HepG2 (cell line): ENCODE measurements at regions not wholly inside any gene's neighbourhood (a gene's known extent, or its start where the extent isn't known, plus 50 kb on each side); places are given as distances from the start of the nearest gene placed in this dataset.

Source experiments
- ATF7 ChIP-seq, 2 experiments: fragments of 450-650 bp in 1 of 2; sonication (generic) in 1 of 2; formaldehyde crosslinking in 1 of 2; IDR thresholded peaks; 2 replicates each; pipeline versions ENCODE4 v1.4.0 to v1.6.1; 2016 to 2020; ENCODE audit warnings: antibody characterized with exemption in 1 of 2, mild to moderate bottlenecking in 1 of 2, missing genetic modification reagents in 1 of 2
- GFI1 ChIP-seq: sonication (generic); formaldehyde crosslinking; IDR thresholded peaks from 2 replicates; pipeline ENCODE4 v1.5.0; 2020; ENCODE audit warnings: missing genetic modification reagents, mild to moderate bottlenecking, borderline replicate concordance
- HNF4A ChIP-seq: sonication (generic); formaldehyde crosslinking; IDR thresholded peaks from 2 replicates; pipeline ENCODE4 v1.4.0; 2020; ENCODE audit warnings: missing genetic modification reagents
- MAFK ChIP-seq, 2 experiments: IDR thresholded peaks in 1 of 2; conservative IDR thresholded peaks in 1 of 2; 2 replicates each; pipeline ENCODE4 v1.6.1; 2011; ENCODE audit warnings: improper control_type of control experiment in 2 of 2, low read length in 2 of 2
- MIXL1 ChIP-seq: IDR thresholded peaks from 2 replicates; pipeline ENCODE4 v1.6.1; 2016
- MYC ChIP-seq: sonication (generic); formaldehyde crosslinking; IDR thresholded peaks from 2 replicates; pipeline ENCODE4 v1.9.0; 2021; ENCODE audit warnings: missing genetic modification reagents, borderline replicate concordance
- NFE2L2 ChIP-seq: fragments of 150-350 bp; IDR thresholded peaks from 2 replicates; pipeline ENCODE4 v1.6.1; 2014; ENCODE audit warnings: low read length
- NR2F6 ChIP-seq, 2 experiments: IDR thresholded peaks; 2 replicates each; pipeline ENCODE4 v1.6.1; 2016; ENCODE audit warnings: antibody characterized with exemption in 1 of 2, mild to moderate bottlenecking in 1 of 2
- RFX5 ChIP-seq: IDR thresholded peaks from 2 replicates; pipeline ENCODE4 v1.6.1; 2011; ENCODE audit warnings: low read depth, low read length, improper control_type of control experiment
- RXRB ChIP-seq: IDR thresholded peaks from 2 replicates; pipeline ENCODE4 v1.6.1; 2016; ENCODE audit warnings: borderline replicate concordance, missing genetic modification reagents, missing compliant biosample characterization
- SMC3 ChIP-seq: IDR thresholded peaks from 2 replicates; pipeline ENCODE4 v1.6.1; 2011; ENCODE audit warnings: low read length, improper control_type of control experiment
- SP4 ChIP-seq: sonication (generic); formaldehyde crosslinking; IDR thresholded peaks from 2 replicates; pipeline ENCODE4 v1.8.1; 2023; ENCODE audit warnings: mild to moderate bottlenecking, missing genetic modification reagents
- ZBTB7B ChIP-seq: sonication (generic); formaldehyde crosslinking; IDR thresholded peaks from 2 replicates; pipeline ENCODE4 v1.4.0; 2020; ENCODE audit warnings: missing genetic modification reagents
- ZFP37 ChIP-seq: sonication (generic); formaldehyde crosslinking; IDR thresholded peaks from 2 replicates; pipeline ENCODE4 v1.4.0; 2020; ENCODE audit warnings: missing genetic modification reagents, borderline replicate concordance
- ZFY ChIP-seq: sonication (generic); formaldehyde crosslinking; IDR thresholded peaks from 2 replicates; pipeline ENCODE4 v1.4.0; 2020; ENCODE audit warnings: missing genetic modification reagents
- ZNF225 ChIP-seq: sonication (generic); formaldehyde crosslinking; IDR thresholded peaks from 2 replicates; pipeline ENCODE4 v1.4.0; 2020; ENCODE audit warnings: mild to moderate bottlenecking, missing genetic modification reagents
- ZNF232 ChIP-seq: sonication (generic); formaldehyde crosslinking; IDR thresholded peaks from 2 replicates; pipeline ENCODE4 v1.4.0; 2020; ENCODE audit warnings: missing genetic modification reagents, borderline replicate concordance
- ZNF547 ChIP-seq: sonication (generic); formaldehyde crosslinking; IDR thresholded peaks from 2 replicates; pipeline ENCODE4 v1.5.1; 2020; ENCODE audit warnings: mild to moderate bottlenecking, missing genetic modification reagents
- ZNF644 ChIP-seq: IDR thresholded peaks from 2 replicates; pipeline ENCODE4 v1.6.1; 2016; ENCODE audit warnings: low read depth
- ZNF891 ChIP-seq: sonication (generic); formaldehyde crosslinking; IDR thresholded peaks from 2 replicates; pipeline ENCODE4 v1.5.0; 2020; ENCODE audit warnings: mild to moderate bottlenecking, missing genetic modification reagents
- TF ChIP-seq, protein P1 (sequence below): sonication (generic); IDR thresholded peaks from 2 replicates; pipeline ENCODE4 v1.6.1; 2016; ENCODE audit warnings: low read depth, borderline replicate concordance
- TF ChIP-seq, protein P2 (sequence below), 2 experiments: sonication (generic) in 1 of 2; formaldehyde crosslinking in 1 of 2; IDR thresholded peaks; 2 replicates each; pipeline versions ENCODE4 v1.5.1 to v1.6.1; 2011 to 2020; ENCODE audit warnings: borderline replicate concordance in 1 of 2, low read depth in 1 of 2, low read length in 1 of 2, mild to moderate bottlenecking in 1 of 2, missing genetic modification reagents in 1 of 2, moderate library complexity in 1 of 2
- TF ChIP-seq, protein P3 (sequence below): sonication (generic); formaldehyde crosslinking; IDR thresholded peaks from 2 replicates; pipeline ENCODE4 v1.5.0; 2020; ENCODE audit warnings: mild to moderate bottlenecking, missing genetic modification reagents, moderate library complexity

DNA sequence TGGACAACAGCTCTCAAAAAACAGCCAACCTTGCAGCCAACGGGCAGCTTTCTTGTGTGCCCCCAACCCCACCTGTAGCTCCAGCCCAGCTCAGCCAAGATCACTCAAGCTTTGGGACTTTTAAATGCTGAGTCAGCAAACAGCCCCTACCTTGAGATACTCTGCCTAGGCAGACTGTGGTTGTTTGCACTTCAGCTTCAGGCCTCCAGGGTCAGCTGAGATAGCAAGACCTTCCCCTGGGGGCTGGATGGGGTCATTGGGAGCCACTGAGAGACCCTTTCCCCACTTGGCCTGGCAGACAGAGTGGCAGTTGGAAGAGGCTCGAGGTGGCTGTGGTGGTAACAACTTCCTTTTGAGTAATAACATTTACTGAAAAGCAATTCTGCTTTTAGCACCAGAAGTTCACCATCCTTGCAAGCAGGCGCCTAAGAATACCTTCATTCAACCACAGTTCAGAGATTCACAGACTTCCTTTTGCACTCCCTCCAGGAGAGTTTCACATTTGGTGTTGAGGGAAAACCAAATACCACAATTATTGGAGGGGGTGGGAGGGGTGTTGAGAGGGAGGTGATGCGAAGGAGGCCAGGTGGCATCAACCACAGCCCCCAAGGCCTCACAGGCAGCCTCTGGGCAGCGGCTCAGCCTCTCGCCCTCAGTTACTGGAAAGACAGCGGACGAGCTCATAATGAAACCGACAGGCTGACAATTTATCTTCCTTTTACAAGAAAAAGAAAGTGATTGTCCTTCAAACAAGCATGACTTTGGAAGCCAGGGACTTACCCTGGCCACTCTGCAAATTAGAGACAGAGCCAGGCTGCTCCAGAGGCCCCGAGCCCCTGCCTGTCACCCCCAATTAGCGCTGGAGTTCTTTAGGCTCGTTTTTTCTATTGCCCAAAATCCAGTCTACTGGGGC is 148.1 kb downstream of the CEBPB start (continued):
- TF ChIP-seq MAFK (conservative IDR thresholded peaks at IDR 0.05 in 1 of 2, IDR thresholded peaks at IDR 0.05 in 1 of 2; ENCODE audit: low read length in 2 of 2) (peak; percentile 100), ZNF225 (CRISPR knock-in tag) (0 out of 2 replicates have a peak, but pooled peaks have one; percentile 19), ZBTB7B (CRISPR knock-in tag) (peak; percentile 51; the same call in 1 of the 2 replicates), ZFY (CRISPR knock-in tag) (0 out of 2 replicates have a peak, but pooled peaks have one; percentile 7), ZNF232 (0 out of 2 replicates have a peak, but pooled peaks have one; percentile 18), ZNF891 (CRISPR knock-in tag) (0 out of 2 replicates have a peak, but pooled peaks have one; percentile 40), ZNF547 (CRISPR knock-in tag) (peak; percentile 26; the same call in 1 of the 2 replicates), ATF7 (IDR thresholded peaks at IDR 0.05) (no peak), ATF7 (CRISPR knock-in tag; IDR thresholded peaks at IDR 0.05) (peak; percentile 34; the same call in 1 of the 2 replicates), NR2F6 (IDR thresholded peaks at IDR 0.05) (0 out of 2 replicates have a peak, but pooled peaks have one; percentile 39), NR2F6 (CRISPR knock-in tag; IDR thresholded peaks at IDR 0.05) (no peak), ZNF644 (CRISPR knock-in tag) (no peak), GFI1 (CRISPR knock-in tag) (peak; percentile 41; the same call in 1 of the 2 replicates), SP4 (CRISPR knock-in tag) (no peak), SMC3 (peak; percentile 21; the same call in 1 of the 2 replicates), MYC (peak; percentile 32; the same call in 1 of the 2 replicates), RFX5 (peak; percentile 74; the same call in 1 of the 2 replicates), NFE2L2 (peak; percentile 57; the same call in 1 of the 2 replicates), RXRB (CRISPR knock-in tag) (peak; percentile 35; the same call in 1 of the 2 replicates), ZFP37 (no peak), MIXL1 (CRISPR knock-in tag) (no peak), HNF4A (CRISPR knock-in tag) (no peak; the same call in 1 of the 2 replicates)
- TF ChIP-seq, protein P1, sequence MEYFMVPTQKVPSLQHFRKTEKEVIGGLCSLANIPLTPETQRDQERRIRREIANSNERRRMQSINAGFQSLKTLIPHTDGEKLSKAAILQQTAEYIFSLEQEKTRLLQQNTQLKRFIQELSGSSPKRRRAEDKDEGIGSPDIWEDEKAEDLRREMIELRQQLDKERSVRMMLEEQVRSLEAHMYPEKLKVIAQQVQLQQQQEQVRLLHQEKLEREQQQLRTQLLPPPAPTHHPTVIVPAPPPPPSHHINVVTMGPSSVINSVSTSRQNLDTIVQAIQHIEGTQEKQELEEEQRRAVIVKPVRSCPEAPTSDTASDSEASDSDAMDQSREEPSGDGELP: peak; percentile 59; the same call in 1 of the 2 replicates
- TF ChIP-seq, protein P2, sequence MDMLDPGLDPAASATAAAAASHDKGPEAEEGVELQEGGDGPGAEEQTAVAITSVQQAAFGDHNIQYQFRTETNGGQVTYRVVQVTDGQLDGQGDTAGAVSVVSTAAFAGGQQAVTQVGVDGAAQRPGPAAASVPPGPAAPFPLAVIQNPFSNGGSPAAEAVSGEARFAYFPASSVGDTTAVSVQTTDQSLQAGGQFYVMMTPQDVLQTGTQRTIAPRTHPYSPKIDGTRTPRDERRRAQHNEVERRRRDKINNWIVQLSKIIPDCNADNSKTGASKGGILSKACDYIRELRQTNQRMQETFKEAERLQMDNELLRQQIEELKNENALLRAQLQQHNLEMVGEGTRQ (IDR thresholded peaks at IDR 0.05; ENCODE audit: low read depth, low read length): no peak
- TF ChIP-seq, protein P2 (CRISPR knock-in tag; IDR thresholded peaks at IDR 0.05; ENCODE audit: borderline replicate concordance): 0 out of 2 replicates have a peak, but pooled peaks have one; percentile 29
- TF ChIP-seq, protein P3, sequence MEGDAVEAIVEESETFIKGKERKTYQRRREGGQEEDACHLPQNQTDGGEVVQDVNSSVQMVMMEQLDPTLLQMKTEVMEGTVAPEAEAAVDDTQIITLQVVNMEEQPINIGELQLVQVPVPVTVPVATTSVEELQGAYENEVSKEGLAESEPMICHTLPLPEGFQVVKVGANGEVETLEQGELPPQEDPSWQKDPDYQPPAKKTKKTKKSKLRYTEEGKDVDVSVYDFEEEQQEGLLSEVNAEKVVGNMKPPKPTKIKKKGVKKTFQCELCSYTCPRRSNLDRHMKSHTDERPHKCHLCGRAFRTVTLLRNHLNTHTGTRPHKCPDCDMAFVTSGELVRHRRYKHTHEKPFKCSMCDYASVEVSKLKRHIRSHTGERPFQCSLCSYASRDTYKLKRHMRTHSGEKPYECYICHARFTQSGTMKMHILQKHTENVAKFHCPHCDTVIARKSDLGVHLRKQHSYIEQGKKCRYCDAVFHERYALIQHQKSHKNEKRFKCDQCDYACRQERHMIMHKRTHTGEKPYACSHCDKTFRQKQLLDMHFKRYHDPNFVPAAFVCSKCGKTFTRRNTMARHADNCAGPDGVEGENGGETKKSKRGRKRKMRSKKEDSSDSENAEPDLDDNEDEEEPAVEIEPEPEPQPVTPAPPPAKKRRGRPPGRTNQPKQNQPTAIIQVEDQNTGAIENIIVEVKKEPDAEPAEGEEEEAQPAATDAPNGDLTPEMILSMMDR (CRISPR knock-in tag): 0 out of 2 replicates have a peak, but pooled peaks have one; percentile 14
